ENCODE measurements at regions not wholly inside any gene's neighbourhood (a gene's known extent, or its start where the extent isn't known, plus 50 kb on each side); places are given as distances from the start of the nearest gene placed in this dataset. TPM values are rescaled to one million over a fixed set of nuclear protein-coding genes. Genes with fewer than 3 reads are reported as not detected.

- TF ChIP-seq, protein P1, sequence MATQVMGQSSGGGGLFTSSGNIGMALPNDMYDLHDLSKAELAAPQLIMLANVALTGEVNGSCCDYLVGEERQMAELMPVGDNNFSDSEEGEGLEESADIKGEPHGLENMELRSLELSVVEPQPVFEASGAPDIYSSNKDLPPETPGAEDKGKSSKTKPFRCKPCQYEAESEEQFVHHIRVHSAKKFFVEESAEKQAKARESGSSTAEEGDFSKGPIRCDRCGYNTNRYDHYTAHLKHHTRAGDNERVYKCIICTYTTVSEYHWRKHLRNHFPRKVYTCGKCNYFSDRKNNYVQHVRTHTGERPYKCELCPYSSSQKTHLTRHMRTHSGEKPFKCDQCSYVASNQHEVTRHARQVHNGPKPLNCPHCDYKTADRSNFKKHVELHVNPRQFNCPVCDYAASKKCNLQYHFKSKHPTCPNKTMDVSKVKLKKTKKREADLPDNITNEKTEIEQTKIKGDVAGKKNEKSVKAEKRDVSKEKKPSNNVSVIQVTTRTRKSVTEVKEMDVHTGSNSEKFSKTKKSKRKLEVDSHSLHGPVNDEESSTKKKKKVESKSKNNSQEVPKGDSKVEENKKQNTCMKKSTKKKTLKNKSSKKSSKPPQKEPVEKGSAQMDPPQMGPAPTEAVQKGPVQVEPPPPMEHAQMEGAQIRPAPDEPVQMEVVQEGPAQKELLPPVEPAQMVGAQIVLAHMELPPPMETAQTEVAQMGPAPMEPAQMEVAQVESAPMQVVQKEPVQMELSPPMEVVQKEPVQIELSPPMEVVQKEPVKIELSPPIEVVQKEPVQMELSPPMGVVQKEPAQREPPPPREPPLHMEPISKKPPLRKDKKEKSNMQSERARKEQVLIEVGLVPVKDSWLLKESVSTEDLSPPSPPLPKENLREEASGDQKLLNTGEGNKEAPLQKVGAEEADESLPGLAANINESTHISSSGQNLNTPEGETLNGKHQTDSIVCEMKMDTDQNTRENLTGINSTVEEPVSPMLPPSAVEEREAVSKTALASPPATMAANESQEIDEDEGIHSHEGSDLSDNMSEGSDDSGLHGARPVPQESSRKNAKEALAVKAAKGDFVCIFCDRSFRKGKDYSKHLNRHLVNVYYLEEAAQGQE (IDR thresholded peaks at IDR 0.05; ENCODE audit: unreplicated experiment): no peak
- no peak for TF ChIP-seq EZH2phosphoT487 (IDR thresholded peaks at IDR 0.05; ENCODE audit: unreplicated experiment)
- no peak for TF ChIP-seq STAT1 (IDR thresholded peaks at IDR 0.05; ENCODE audit: unreplicated experiment)
- no peak for TF ChIP-seq EZH2 (IDR thresholded peaks at IDR 0.05; ENCODE audit: low read depth, unreplicated experiment)
- no peak for TF ChIP-seq ZNF331 (CRISPR knock-in tag; IDR thresholded peaks at IDR 0.05; ENCODE audit: low read depth)
- TF ChIP-seq NANOG (IDR thresholded peaks at IDR 0.05; ENCODE audit: borderline replicate concordance): no peak
- no peak for TF ChIP-seq CREB1 (CRISPR knock-in tag; IDR thresholded peaks at IDR 0.05; ENCODE audit: low read depth)
- no peaks in the 10 kb centered on the region for H3F3A ChIP-seq (replicated peaks; ENCODE audit: low read depth)
- H3K4me2 ChIP-seq: no peak overlapping the region
- DNase-seq (ENCODE audit: low spot score): no peak
- H3K27me3 ChIP-seq (ENCODE audit: insufficient read depth): no peaks in the 10 kb centered on the region
- ATAC-seq: no peak
- no peaks in the 10 kb centered on the region for H3K36me3 ChIP-seq (ENCODE audit: insufficient read depth)
- H3K27ac ChIP-seq (ENCODE audit: low read depth): no peak overlapping the region
- H3K79me2 ChIP-seq (replicated peaks; ENCODE audit: insufficient read depth): no peaks in the 10 kb centered on the region
- Mint-ChIP-seq H3K4me1 (no peaks in the 10 kb centered on the region), H3K4me3 (no peak overlapping the region), H3K27ac (no peak overlapping the region), H3K36me3 (ENCODE audit: low read depth) (no peaks in the 10 kb centered on the region), H3K9me3 (no peaks in the 10 kb centered on the region; the same call in 2 of the 3 replicates), H3K27me3 (ENCODE audit: insufficient read depth, low read depth, poor library complexity) (no peaks in the 10 kb centered on the region)
- no peak overlapping the region for H2AFZ ChIP-seq
- H3K4me1 ChIP-seq (ENCODE audit: insufficient read depth): no peaks in the 10 kb centered on the region; the same call in 1 of the 2 replicates
- no peaks in the 10 kb centered on the region; the same call in 1 of the 2 replicates for H4K20me1 ChIP-seq (replicated peaks; ENCODE audit: insufficient read depth)
- no peak overlapping the region for H3K4me3 ChIP-seq
- H3K9me2 ChIP-seq (ENCODE audit: insufficient read depth): no peaks in the 10 kb centered on the region
These were observed 52.9 kb upstream of the FSHR start for GRCh38 chr2:49207204-49207603.

Small RNA genes in the stretch of these regions (small RNA-seq; reads per million reads assigned to genes)
- gene RNU6-439P (ENCODE audit: low replicate concordance): not detected

Measured in GM23338 (cell line).